Lung microvascular endothelial cell (primary cell): ENCODE measurements at regions not wholly inside any gene's neighbourhood (a gene's known extent, or its start where the extent isn't known, plus 50 kb on each side); places are given as distances from the start of the nearest gene placed in this dataset.
A peak's percentile ranks its signal among the peaks of the same experiment; 100 is the strongest.
"Not testable (repeated sequence)": the region's sequence is repeated elsewhere in the genome, so short reads cannot be mapped to it uniquely, and the experiment has no call there.

Experiments used
- DNase-seq, 2 donors: peaks; one replicate each; pipeline versions ENCODE4 v3.0.0 to v3.0.0-alpha.2; 2010; ENCODE audit warnings: low read depth in 2 of 2

DNA sequence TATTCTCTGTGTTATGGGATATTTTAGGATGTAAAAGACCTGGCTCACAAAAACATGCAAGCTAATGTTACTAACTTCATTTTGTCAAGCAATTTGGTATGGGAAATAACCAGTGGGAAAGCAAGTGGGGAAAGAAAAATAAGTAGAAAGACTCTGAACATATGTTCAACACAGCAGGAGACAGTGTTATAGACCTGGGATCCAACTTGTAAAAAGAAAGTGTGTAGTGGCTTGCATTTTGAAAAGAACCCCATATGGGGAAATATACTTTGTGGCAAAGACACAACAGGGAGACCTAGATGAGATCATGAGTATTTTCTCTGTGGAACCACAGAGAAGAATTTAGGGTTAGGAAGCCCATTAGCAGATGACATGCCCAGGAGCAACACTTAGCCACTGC lies 212.7 kb upstream of the NRIP1 start:
- no peak for DNase-seq

DNA sequence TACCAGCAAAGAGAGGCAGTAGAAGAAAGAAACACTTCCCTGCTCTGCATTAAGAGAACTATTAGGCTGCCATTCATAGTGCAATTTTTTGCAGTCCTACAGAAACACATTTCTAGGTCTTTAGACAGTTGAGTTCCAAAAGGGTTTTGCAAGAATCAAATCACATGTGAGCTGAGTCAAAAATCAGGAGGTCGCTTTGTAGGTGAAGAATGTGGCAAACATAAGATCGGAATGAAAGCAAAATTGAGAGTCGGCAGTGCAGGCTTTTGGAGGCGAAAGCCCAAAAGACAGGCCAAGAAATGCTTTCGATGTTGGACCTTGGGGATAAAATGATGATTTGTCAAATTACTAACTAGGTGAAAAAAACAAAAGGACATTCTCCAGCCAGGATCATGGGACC lies 213.5 kb upstream of the NRIP1 start:
- no peak for DNase-seq

DNA sequence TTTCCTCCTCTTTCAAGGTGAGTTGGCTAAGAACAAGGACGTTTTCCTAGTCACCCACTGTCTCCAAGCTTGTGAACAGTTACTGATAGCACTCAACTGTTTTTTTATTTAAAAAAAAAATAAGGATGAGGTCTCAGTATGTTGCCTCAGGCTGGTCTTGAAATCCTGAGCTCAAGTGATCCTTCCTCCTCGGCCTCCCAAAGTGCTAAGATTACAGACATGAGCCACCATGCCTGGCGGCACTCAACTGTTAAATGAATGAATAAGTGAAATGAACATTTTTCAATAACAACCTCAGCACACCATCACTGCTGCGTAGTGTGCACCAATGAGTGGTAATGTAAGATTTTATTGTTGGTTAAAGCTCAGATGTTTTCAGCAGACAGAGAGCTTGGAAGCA lies 214.1 kb upstream of the NRIP1 start:
- no peak for DNase-seq

DNA sequence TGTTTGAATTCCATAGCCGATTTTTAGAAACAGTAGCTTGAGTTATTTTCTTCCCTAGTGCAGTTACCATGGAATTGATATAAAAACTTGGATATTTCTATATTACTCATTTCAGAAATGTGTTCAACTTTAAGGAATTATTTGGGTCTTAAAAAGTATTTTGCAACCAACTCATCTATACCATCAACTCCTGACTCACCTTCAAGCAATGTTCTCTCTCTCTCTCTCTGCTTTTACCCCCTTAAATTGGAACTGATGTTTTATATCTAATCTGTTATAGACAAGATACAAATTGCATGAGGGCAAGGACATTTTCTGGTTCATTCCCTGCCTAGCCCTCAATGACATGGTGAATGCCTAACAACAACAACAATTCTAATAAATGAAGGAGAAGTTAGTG lies 214.7 kb upstream of the NRIP1 start:
- DNase-seq = no peak

DNA sequence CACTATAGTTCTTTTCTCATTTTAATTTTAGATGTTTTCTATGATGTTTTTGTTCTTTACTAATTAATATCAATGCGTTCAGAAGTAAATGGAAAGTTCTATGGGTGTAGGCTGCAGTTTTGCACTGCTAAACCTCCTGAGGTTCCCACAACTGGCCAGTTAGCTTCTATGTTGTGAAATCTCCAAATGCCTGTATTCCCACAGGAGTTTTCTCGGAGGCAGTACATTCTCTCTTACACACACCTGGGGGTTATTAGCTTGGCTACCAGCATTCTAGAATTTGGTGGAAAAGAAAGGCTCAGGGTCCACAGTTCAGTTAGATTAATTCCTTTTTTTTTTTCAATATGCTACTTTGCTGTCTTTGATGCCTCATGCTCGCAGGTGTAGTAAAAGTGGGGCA lies 216.9 kb upstream of the NRIP1 start:
- no peak for DNase-seq

DNA sequence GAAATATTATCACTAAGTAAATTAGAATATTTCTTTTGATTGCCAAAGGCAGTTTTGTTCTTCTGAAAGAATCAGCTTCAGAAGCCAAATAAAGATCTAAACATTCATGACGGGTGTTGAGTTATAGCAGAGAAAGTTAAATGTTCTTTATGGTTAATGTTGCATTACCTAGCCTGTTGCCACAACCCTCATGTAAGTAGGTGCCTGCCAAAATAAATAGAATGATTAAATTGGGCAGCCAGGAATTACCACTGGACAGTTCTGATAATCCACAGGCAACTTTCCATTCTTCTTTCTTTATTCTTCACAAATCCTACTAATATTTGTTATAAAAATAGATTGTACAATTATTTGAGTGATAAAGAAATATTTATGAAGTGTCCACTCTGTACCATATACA lies 217.9 kb upstream of the NRIP1 start:
- peak in 1 of 2 donors; percentile 42 for DNase-seq

DNA sequence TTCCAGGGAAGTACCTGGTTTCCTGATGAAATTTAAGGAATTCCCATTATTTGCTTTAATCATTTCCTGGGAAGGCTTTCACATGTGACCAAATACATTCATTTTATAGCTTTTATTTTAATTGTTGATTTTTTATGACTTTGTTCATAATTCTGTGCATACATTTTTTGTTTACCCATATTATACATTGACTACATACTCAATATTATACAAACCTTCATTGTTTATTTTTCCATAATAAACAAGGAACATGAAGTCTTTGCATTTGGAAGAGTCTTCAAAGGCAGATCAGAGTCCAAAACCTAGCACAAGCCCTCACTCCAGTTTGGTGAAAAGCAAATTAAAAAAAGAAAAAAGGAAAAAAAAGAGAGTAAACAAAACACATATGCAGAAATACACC lies 218.3 kb upstream of the NRIP1 start:
- no peak for DNase-seq

DNA sequence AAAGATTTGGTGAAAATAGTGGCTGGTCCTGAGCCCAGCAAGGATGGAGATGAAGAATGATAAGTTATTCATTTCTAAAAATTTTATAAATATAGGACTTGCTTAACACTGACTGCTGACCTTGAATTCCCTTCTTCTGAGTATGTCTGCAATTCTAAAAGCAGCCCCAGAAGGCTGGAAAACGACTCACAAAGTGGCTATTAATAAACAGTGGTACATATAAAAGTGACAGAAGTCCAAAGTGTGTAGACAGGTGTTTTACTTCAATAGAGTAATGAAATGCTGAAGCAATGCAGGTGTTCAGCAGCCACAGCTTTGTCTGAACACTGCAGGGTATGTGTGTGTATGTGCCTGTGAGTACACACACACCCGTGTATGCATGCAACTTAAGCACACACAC lies 219.0 kb upstream of the NRIP1 start:
- no peak for DNase-seq

DNA sequence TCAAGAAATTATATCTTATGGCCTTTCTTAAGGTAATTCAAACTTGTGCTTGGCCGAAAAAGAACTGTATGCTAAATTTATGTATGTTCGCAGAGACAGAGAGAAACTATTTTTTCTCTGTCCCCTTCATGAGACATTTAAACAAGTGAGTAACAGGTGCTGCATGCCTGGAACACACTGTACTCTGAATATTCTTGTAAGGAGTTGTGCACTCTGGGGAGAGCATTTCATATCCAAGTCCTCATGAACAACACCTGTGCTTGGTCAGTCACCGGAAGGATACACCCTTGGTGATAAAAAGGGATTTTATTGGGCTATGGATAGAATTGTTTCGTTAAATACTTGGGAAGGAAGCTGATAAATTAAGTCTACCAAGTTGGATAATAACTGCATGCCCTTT lies 220.8 kb upstream of the NRIP1 start:
- DNase-seq = no peak

DNA sequence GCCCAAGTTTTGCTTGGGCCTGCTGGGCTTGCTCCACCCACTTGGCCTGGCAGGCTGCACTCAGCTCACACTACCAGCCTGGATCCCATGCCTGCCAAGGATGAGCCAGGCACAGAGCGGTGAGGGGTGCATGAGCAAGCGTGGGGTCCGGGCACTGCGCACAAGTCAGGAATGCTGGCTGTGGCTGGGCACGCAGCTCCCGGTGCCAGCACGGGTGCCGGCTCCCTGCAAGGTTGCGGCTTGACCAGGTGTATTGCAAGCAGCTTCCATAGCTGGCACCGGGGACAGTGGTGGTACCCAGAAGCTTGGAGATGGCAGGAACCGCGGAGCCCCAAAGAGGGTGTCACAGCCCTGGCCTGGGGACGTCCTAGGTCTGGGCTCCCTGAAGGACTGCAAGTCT lies 224.4 kb upstream of the NRIP1 start:
- no peak for DNase-seq

DNA sequence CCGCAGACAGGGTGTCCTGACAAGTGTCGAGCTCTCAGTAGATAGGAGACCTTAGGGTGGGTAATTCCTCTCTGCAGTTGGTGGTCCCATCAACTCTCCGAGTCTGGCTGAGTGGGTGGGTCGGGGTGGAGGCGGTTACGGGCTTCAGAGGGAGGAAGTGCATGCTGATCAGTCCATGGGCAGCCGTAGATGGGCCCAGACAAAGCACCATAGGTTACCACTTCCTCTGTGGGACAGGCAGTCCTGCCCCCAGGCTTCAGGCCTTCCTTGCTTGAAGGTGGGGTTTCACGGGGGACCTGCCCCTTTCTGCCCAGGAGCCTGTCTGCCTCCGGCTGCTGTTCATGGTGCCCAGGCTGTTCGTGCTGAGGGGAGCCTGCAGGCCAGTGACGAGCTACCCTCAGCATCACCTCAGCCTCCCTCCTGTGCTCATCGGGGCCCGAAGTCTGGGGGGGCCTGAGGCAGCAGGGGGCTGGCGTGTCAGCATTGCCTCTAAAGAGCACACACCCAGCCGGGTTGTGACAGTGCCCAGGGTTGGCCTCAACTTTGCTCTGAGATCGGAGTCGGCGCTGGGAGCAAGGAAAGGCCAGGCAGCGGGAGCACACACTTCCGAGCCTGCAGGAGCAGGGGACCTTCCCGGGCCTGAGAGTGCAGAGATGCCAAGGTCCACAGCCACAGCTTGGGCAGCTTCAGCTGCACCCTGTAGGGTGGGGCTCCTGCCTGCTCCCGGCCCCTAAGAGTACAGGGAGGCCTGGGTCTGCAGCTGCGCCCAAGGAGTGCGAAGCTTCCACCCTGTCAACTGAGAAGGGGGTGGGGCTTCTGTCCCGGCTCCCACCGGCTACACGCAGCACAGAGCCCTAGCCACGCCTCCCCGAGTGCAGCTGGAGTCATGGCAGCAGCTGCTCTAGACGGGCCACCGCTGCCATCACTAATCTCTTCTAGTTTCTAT lies 225.4 kb upstream of the NRIP1 start:
- peak in 1 of 2 donors; percentile 2 for DNase-seq

DNA sequence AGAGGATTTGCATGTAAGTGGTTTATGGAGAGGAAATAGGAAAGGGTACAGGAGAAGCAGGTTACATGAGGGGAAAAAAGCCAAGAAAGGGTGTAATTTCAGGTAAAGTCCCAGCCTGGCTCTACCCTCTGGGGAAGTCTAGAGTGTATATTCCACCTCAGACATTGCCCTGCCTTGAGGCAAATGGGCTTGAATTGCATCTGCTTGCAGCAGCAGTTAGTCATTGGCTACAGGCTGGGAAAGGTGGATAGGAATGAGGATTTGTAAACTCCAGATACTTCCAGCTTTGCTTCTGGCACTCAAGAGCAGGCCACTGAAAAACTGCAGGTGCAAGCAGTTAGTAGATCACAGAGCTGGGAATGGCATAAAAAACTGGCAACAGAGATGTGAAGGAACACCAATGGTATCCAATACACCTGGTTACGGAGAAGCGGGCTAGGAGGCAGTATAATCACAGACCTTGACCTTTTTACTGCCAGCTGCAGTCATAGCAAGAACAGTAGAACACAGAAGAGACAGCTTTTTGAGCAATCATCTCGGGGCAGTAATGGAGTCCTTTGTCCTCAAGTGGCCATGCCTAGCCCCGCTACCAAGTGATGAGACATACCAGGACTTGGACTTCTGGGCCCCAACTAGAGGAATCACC lies 226.9 kb upstream of the NRIP1 start:
- no peak for DNase-seq

DNA sequence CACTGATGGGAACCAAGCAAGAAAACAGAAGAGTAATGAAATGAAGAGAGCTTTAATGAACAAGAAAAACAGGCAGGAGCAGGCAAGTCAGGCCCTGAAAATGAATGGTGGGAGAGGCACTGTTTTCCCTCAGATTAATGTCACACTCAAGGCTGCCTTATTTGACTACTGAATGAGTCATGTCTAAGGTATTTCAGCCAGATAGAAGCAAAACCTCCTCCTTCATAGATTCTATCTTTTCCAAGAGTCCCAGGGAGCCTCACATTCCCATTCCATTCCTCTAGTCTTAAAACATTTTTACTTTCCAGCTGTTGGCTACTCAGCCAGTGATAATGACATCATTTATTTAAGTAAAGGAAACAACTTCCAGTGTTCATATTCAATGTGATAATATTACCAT lies 228.4 kb upstream of the NRIP1 start:
- DNase-seq = no peak

DNA sequence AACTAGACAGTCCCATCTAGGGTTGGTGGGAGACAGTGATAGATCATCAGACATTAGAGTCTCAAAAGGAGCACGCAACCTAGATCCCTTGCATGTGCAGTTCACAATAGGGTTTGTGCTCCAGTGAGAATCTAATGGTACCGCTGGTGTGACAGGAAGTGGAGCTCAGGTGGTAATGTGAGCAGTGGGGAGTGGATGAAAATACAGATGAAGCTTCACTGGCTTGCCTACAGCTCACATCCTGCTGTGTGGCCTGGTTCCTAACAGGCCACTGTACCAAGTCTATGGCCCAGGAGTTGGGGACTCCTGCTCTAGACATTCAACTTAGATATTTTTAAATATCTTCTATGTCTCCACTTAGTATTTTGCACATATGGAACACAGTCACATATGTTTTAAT lies 231.1 kb upstream of the NRIP1 start:
- no peak for DNase-seq

DNA sequence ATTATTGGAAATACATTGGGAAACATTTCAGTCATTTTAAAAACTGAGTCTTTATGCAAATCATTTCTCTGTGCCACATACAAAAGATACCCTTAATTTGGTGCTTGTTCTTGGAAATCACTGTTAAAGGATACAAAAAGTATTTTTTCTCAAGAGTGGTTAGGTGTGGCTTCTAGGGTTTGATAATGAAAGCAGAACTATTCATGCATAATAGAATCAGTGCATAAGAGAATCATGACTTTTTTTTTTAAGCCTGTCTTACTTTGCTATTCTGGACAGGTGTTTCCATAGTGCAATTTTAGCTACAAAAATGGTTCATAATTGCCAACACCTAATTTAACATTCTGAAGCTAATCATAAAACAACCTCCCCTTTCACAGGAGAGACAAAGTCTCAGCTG lies 233.0 kb upstream of the NRIP1 start:
- DNase-seq = no peak

DNA sequence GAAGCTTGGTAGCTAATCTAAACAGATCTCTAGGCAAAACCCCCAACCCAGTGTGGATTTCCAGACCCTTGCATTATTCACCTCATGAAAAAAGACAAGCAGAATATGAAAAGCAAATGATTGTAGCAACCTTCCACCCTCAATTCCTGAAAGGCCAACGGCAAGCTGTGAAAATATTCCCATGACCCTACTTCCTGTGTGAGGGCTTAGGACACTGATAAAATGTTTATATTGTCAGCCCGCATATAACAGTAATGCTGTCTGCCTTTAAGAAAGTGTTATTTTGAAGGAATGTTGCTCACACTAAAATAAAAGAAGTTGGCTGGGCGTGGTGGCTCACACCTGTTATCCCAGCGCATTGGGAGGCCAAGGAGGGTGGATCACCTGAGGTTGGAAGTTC lies 233.5 kb upstream of the NRIP1 start:
- peak in 1 of 2 donors; percentile 73 for DNase-seq

DNA sequence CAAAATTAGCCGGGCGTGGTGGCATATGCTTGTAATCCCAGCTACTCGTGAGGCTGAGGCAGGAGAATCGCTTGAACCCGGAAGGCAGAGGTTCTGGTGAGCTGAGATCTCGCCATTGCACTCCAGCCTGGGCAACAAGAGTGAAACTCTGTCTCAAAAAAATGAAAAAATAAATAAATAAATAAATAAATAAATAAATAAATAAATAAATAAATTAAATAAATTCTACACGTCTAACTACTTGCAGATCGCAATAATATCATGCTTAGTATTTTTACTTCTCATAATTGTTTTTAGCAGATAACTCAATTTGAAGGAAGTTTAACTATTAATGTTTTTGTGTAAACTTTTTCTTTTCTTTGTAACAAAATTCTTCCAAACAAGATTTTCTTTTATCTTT lies 234.0 kb upstream of the NRIP1 start:
- DNase-seq = not testable (repeated sequence)

DNA sequence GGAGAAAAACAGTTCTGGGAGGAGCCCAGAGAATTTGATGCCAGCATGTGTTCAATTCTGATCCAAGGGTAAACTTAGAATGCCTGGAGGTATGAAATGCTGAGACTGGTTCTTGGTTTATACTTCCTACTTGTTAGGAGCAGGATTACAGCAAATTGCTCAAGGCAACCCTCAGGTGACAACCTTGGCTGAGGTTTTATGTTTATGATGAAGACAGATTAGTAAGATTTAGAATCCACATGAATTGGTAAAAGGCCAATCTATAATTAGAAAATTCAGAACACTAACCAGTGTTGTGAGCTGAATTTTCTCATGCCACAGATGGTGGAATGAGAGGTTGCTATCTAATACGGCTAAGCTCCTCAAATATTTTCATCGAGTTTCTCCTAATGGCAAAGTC lies 235.3 kb upstream of the NRIP1 start:
- no peak for DNase-seq

DNA sequence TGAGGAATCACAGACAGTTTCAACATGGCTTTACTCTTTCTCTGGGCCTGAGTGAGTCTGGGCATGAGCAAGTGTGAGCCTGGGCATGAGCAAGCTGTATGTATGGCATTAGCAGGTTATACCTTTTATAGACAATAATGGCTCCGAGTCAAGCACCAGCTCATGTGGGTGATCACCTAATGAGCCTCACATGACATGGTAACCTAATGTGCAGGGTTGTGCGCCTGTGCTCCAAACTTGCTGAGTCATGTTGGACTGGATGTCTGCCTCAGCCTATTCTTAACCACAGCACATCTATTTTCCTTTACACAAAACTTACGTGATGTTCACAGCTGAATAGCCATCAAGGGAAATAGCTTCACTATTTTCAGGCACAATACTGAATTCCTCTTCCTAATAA lies 236.2 kb upstream of the NRIP1 start:
- DNase-seq = no peak

DNA sequence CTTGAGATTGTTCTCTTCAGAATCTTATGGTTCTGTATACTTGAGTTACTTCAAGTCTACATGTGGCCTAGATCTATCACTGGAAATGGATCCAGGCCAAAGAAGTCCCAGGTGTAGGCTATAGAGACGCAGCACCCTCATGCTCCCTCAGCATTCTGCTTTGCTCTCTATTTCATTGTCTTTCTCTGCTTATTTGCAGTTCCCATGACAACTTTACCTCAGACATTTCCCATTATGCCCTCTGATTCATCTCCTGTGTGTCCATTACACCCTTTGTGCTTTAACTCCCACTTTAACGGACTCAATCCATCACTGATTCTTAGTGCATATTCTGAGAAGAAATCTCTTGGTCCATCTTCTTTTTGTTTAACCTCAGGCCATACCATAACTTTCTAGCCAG lies 236.9 kb upstream of the NRIP1 start:
- peak in 1 of 2 donors; percentile 50 for DNase-seq

DNA sequence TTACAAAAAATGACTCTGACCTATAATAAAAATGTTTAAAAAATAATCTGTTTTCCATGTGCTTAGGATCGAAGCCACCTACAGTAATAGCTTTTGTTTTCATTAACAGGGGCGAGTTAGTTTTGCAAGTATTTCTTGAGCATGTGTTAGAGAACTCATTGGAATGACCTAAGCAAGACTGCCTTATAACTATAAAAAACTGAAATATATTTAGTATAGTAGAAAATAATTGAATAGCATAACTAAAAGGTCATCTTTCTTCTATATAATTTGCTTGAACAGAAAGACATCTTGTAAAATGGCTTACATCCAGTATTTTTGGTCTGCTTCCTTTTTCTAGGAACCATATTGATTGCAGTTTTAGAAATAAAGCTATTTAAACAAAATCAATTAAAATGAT lies 241.5 kb upstream of the NRIP1 start:
- DNase-seq = no peak

DNA sequence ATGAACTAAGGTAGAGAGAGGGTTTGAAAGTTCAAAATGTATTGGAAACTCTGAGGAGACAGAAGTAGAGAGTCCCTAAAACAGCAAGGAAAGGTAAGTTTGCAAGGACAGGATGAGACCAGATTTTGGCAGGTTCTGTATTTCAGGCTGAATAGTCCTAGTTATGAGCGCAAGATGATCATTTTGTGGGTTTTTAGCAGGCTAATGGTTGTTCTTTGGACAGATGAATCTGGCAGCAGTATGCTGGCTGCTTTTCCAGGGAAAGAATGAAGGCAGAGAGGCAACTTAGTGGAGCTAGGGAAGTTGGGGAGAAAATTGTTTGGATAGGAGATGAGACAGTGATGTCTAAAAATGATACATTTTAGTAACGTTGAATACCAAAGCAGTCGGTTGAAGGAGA lies 243.5 kb upstream of the NRIP1 start:
- DNase-seq = no peak

DNA sequence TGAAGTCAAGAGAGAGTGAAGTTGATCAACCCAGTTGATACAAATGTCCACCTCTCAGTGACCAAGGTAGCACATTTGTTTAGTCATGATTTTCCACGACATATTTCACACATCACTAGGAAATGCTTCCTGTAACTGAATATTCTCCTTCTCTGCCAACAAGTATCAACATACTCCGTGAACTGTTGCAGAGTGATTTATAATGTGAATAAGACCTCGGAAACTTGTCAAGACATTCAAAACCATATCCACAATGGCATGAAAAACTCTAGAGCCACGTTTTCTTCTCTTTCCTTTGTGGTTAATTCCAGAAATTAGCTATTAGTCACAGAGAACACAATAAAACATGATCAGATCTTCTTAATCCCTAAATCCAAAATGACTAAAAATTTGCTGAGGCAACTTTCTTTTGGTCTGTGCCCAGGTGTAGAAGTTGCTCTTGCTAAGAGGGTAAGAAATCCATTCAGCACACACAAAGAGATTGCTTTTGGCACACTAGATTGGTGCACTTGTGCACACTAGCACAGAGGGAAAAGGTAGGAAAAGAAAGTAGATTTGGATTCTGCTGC lies 244.3 kb upstream of the NRIP1 start:
- peak in 1 of 2 donors; percentile 16 for DNase-seq
